IPS DF 19.7 (cell line): ENCODE measurements at regions not wholly inside any gene's neighbourhood (a gene's known extent, or its start where the extent isn't known, plus 50 kb on each side); places are given as distances from the start of the nearest gene placed in this dataset.

Experiments
- DNase-seq: peaks from one replicate; pipeline ENCODE4 v3.0.0-alpha.2; 2013; ENCODE audit warnings: low read depth, low spot score

- peak; percentile 67 for DNase-seq
Observed at GRCh38 chr16:79298894-79299799, 301.4 kb downstream of the MAF start.

- DNase-seq = no peak
Observed at GRCh38 chr16:79298476-79298875, 302.1 kb downstream of the MAF start.

GRCh38 chr16:79297805-79298204, 302.7 kb downstream of the MAF start:
- DNase-seq = no peak

GRCh38 chr16:79297296-79297695, 303.2 kb downstream of the MAF start:
- no peak for DNase-seq

- no peak for DNase-seq
Observed at GRCh38 chr16:79296491-79296890, 304.0 kb downstream of the MAF start.

- no peak for DNase-seq
Observed at GRCh38 chr16:79295746-79296145, 304.8 kb downstream of the MAF start.

- DNase-seq = no peak
Observed at GRCh38 chr16:79295162-79295561, 305.4 kb downstream of the MAF start.

GRCh38 chr16:79294568-79294967, 306.0 kb downstream of the MAF start:
- no peak for DNase-seq

- no peak for DNase-seq
Observed at GRCh38 chr16:79293836-79294460, 306.6 kb downstream of the MAF start.

- DNase-seq = no peak
Observed at GRCh38 chr16:79288066-79288465, 312.5 kb downstream of the MAF start.

GRCh38 chr16:79287424-79287917, 313.1 kb downstream of the MAF start:
- DNase-seq = no peak

GRCh38 chr16:79286646-79287423, 313.7 kb downstream of the MAF start:
- no peak for DNase-seq

GRCh38 chr16:79284766-79285165, 315.8 kb downstream of the MAF start:
- no peak for DNase-seq

GRCh38 chr16:79283578-79283977, 317.0 kb downstream of the MAF start:
- DNase-seq = no peak

GRCh38 chr16:79282806-79283205, 317.7 kb downstream of the MAF start:
- no peak for DNase-seq

- no peak for DNase-seq
Observed at GRCh38 chr16:79278506-79278905, 322.0 kb downstream of the MAF start.

- DNase-seq = no peak
Observed at GRCh38 chr16:79276501-79276900, 324.0 kb downstream of the MAF start.

- DNase-seq = no peak
Observed at GRCh38 chr16:79274264-79274663, 326.3 kb downstream of the MAF start.

- DNase-seq = no peak
Observed at GRCh38 chr16:79272141-79272577, 328.4 kb downstream of the MAF start.

GRCh38 chr16:79271583-79271982, 329.0 kb downstream of the MAF start:
- DNase-seq = no peak

- DNase-seq = no peak
Observed at GRCh38 chr16:79270011-79270410, 330.5 kb downstream of the MAF start.
